Sigmoid colon (tissue), 6 donors: ENCODE measurements at regions not wholly inside any gene's neighbourhood (a gene's known extent, or its start where the extent isn't known, plus 50 kb on each side); places are given as distances from the start of the nearest gene placed in this dataset.

Source experiments
- DNase-seq: peaks from one replicate; pipeline ENCODE4 v3.0.0-alpha.2; 2019
- H3K27ac ChIP-seq, 4 donors: fragments of 200-600 bp; sonication (generic); one replicate each; pipeline ENCODE4 v1.5.1; 2016 to 2019; ENCODE audit warnings: mild to moderate bottlenecking in 1 of 4
- H3K27me3 ChIP-seq, 3 donors: fragments of 200-600 bp; sonication (generic); one replicate each; pipeline ENCODE4 v1.5.1; 2019; ENCODE audit warnings: mild to moderate bottlenecking in 1 of 3
- H3K36me3 ChIP-seq, 4 donors: fragments of 200-600 bp; sonication (generic); one replicate each; pipeline ENCODE4 v1.5.1; 2016 to 2019
- H3K4me1 ChIP-seq, 4 donors: fragments of 200-600 bp; sonication (generic); one replicate each; pipeline ENCODE4 v1.5.1; 2017 to 2019
- H3K4me3 ChIP-seq, 4 donors: fragments of 200-600 bp; sonication (generic); one replicate each; pipeline ENCODE4 v1.5.1; 2017 to 2019; ENCODE audit warnings: mild to moderate bottlenecking in 2 of 4, moderate library complexity in 1 of 4
- H3K9me3 ChIP-seq, 4 donors: fragments of 200-600 bp in 3 of 4; sonication (generic) in 3 of 4; one replicate each; pipeline versions ENCODE4 v1.5.1 to v1.6.1; 2013 to 2019
- CTCF ChIP-seq, 4 experiments: fragments of 450-650 bp in 3 of 4; fragments of 200-600 bp in 1 of 4; IDR thresholded peaks; one replicate each; pipeline ENCODE4 v1.5.1; 2016 to 2019; ENCODE audit warnings: antibody characterized with exemption in 4 of 4, mild to moderate bottlenecking in 3 of 4, moderate library complexity in 2 of 4
- EP300 ChIP-seq, 4 donors: sonication (generic); formaldehyde crosslinking; IDR thresholded peaks; one replicate each; pipeline ENCODE4 v1.6.1; 2017; ENCODE audit warnings: antibody characterized with exemption in 4 of 4
- POLR2A ChIP-seq, 2 donors: fragments of 450-650 bp; IDR thresholded peaks; one replicate each; pipeline ENCODE4 v1.6.1; 2016; ENCODE audit warnings: antibody characterized with exemption in 2 of 2, mild to moderate bottlenecking in 2 of 2, moderate library complexity in 2 of 2
- POLR2AphosphoS5 ChIP-seq, 4 donors: sonication (generic); formaldehyde crosslinking; IDR thresholded peaks; one replicate each; pipeline ENCODE4 v1.6.1; 2017; ENCODE audit warnings: antibody characterized with exemption in 4 of 4
- whole genome bisulfite sequencing, 2 donors: extraction: QIAGEN DNeasy Blood & Tissue Kit; methylation state at CpG; one replicate each; pipeline ENCODE4 v1.1.7; 2013; 5-methylcytosine and 5-hydroxymethylcytosine counted together
- intact Hi-C: fragments of 100-400 bp; cut with DNase I; formaldehyde crosslinking; loops from one replicate; pipeline ENCODE4 v1.15.1; 2023
- donor health status: healthy with polysubstance abuse.
- donor health status: healthy.

GRCh38 chr10:28878236-28878970 is 201.1 kb downstream of the BAMBI start:
- H3K4me3 ChIP-seq, result no peak overlapping the region
- DNase-seq, result no peak
- H3K9me3 ChIP-seq, result no peaks in the 10 kb centered on the region
- no peak overlapping the region for H3K27ac ChIP-seq
- no peaks in the 10 kb centered on the region for H3K36me3 ChIP-seq
- no peaks in the 10 kb centered on the region for H3K27me3 ChIP-seq
- no peak for TF ChIP-seq EP300 (IDR thresholded peaks at IDR 0.05)
- TF ChIP-seq POLR2AphosphoS5 (IDR thresholded peaks at IDR 0.05), result no peak
- no peak for TF ChIP-seq POLR2A (IDR thresholded peaks at IDR 0.05)
- no peak for TF ChIP-seq CTCF (IDR thresholded peaks at IDR 0.05)
- 72 to 77% methylated on average over 5 of the region's 5 CpGs for WGBS, 2 donors
- intact Hi-C loops, result no loop called here
- H3K4me1 ChIP-seq, result peaks cover 0 to 18% (median 13%) of the 10 kb centered on the region in 4 donors

- intact Hi-C loops, result no loop called here
- H3K9me3 ChIP-seq, result no peaks in the 10 kb centered on the region
- H3K27me3 ChIP-seq, result no peaks in the 10 kb centered on the region
- no peak overlapping the region for H3K4me3 ChIP-seq
- DNase-seq, result no peak
- H3K36me3 ChIP-seq, result no peaks in the 10 kb centered on the region
- peak overlapping the region in 1 of 4 donors; percentile 58 for H3K27ac ChIP-seq
- peaks cover 0 to 18% (median 13%) of the 10 kb centered on the region in 4 donors for H3K4me1 ChIP-seq
- TF ChIP-seq POLR2AphosphoS5 (IDR thresholded peaks at IDR 0.05), result no peak
- no peak for TF ChIP-seq CTCF (IDR thresholded peaks at IDR 0.05)
- no peak for TF ChIP-seq POLR2A (IDR thresholded peaks at IDR 0.05)
- no peak for TF ChIP-seq EP300 (IDR thresholded peaks at IDR 0.05)
Measured at GRCh38 chr10:28879246-28879645, 201.9 kb downstream of the BAMBI start.

- Histone ChIP-seq H3K27ac (peak overlapping the region in 3 of 4 donors; percentile 30 to 63 (median 58)), H3K9me3 (no peaks in the 10 kb centered on the region), H3K4me1 (peaks cover 0 to 18% (median 13%) of the 10 kb centered on the region in 4 donors), H3K36me3 (no peaks in the 10 kb centered on the region), H3K27me3 (no peaks in the 10 kb centered on the region), H3K4me3 (no peak overlapping the region)
- no peak for TF ChIP-seq POLR2A (IDR thresholded peaks at IDR 0.05)
- no peak for TF ChIP-seq POLR2AphosphoS5 (IDR thresholded peaks at IDR 0.05)
- no peak for TF ChIP-seq CTCF (IDR thresholded peaks at IDR 0.05)
- no peak for TF ChIP-seq EP300 (IDR thresholded peaks at IDR 0.05)
- intact Hi-C loops, result no loop called here
- DNase-seq, result no peak
- 80 to 86% methylated on average over 16 of the region's 16 CpGs for WGBS, 2 donors
Measured at GRCh38 chr10:28879875-28880682, 202.8 kb downstream of the BAMBI start.

- TF ChIP-seq EP300 (IDR thresholded peaks at IDR 0.05) (no peak), CTCF (IDR thresholded peaks at IDR 0.05) (no peak), POLR2AphosphoS5 (IDR thresholded peaks at IDR 0.05) (no peak), POLR2A (IDR thresholded peaks at IDR 0.05) (no peak)
- H3K9me3 ChIP-seq, result no peaks in the 10 kb centered on the region
- H3K4me3 ChIP-seq, result no peak overlapping the region
- H3K36me3 ChIP-seq, result no peaks in the 10 kb centered on the region
- WGBS, 2 donors, result 70 to 72% methylated on average over 3 of the region's 3 CpGs
- intact Hi-C loops, result no loop called here
- DNase-seq, result no peak
- peak overlapping the region in 1 of 4 donors; percentile 63 for H3K27ac ChIP-seq
- peaks cover 0 to 18% (median 13%) of the 10 kb centered on the region in 4 donors for H3K4me1 ChIP-seq
- H3K27me3 ChIP-seq, result no peaks in the 10 kb centered on the region
Measured at GRCh38 chr10:28880683-28880950, 203.3 kb downstream of the BAMBI start.
